ENCODE measurements at regions not wholly inside any gene's neighbourhood (a gene's known extent, or its start where the extent isn't known, plus 50 kb on each side); places are given as distances from the start of the nearest gene placed in this dataset.

DNA sequence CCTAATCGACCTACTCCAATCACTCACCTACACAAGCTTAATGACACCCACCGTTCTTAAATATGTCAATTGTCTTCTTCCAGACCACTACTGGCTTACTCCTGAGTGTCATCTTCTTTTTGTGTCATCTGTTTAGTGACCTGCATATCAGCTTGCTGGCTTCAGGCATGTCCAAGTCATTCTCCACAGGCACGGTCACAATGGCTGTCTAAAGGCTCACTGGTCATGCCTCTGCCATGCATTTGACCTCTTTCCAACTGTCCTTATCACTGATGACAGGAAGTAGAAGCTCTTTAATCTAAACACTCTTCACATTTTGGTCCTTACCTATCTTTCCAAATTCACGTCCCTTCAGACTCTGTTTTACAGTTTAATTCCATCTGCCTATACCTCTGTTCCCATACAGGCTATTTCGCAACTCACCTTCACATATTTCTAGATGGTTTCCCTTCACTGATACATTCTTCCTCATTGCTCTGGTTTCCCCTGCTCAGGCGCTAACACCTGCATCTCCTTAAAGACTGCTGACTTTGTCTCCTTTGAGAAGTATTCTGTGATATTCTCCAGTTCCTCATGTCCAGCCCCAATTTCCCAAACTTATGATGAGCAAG, 217.5 kb downstream of the TRIB2 start:
- Histone ChIP-seq H3K27ac (ENCODE audit: insufficient read depth in 1 of 2, low read depth in 1 of 2, low read length in 2 of 2, poor library complexity in 1 of 2, severe bottlenecking in 2 of 2) (no peak overlapping the region), H3K4me1 (ENCODE audit: control extremely low read depth in 1 of 4, control insufficient read depth in 4 of 4, insufficient read depth in 4 of 4, low read length in 3 of 4) (no peaks in the 10 kb centered on the region), H3K27me3 (replicated peaks in 2 of 5; ENCODE audit: control insufficient read depth in 4 of 5, insufficient read depth in 5 of 5, low read length in 4 of 5) (peaks cover 0 to 48% (median 12%) of the 10 kb centered on the region in 5 experiments), H3K36me3 (ENCODE audit: control insufficient read depth in 4 of 4, insufficient read depth in 4 of 4, low read length in 3 of 4) (no peaks in the 10 kb centered on the region), H3K9me3 (ENCODE audit: control extremely low read depth in 1 of 5, control insufficient read depth in 4 of 5, insufficient read depth in 2 of 5, low read depth in 1 of 5, low read length in 4 of 5) (no peaks in the 10 kb centered on the region), H3K4me3 (ENCODE audit: control insufficient read depth in 1 of 7, extremely low read depth in 1 of 7, insufficient read depth in 4 of 7, low read depth in 2 of 7, low read length in 6 of 7) (no peak overlapping the region)
- ChIA-PET POLR2A (no interaction called here), CTCF (interaction anchor here (0.6 to 1.5 kb wide), 2 partner anchors 249 to 1069 kb away, joined by 3 to 4 read pairs; no protein-coding TSS in a partner anchor)
- DNase-seq, result peak in 1 of 3 donors; percentile 6
- 83% methylated on average over 6 of the region's 6 CpGs for WGBS (ENCODE audit: insufficient coverage)

GRCh38 chr2:12935222-12935621, 218.5 kb downstream of the TRIB2 start:
- DNase-seq, result peak in 2 of 3 donors; percentile 13 to 19
- WGBS (ENCODE audit: insufficient coverage), result no CpG with 5 or more reads among the region's 2 CpGs
- Histone ChIP-seq H3K9me3 (ENCODE audit: control extremely low read depth in 1 of 5, control insufficient read depth in 4 of 5, insufficient read depth in 2 of 5, low read depth in 1 of 5, low read length in 4 of 5) (no peaks in the 10 kb centered on the region), H3K27me3 (replicated peaks in 2 of 5; ENCODE audit: control insufficient read depth in 4 of 5, insufficient read depth in 5 of 5, low read length in 4 of 5) (peaks cover 0 to 39% (median 7%) of the 10 kb centered on the region in 5 experiments), H3K27ac (ENCODE audit: insufficient read depth in 1 of 2, low read depth in 1 of 2, low read length in 2 of 2, poor library complexity in 1 of 2, severe bottlenecking in 2 of 2) (no peak overlapping the region), H3K4me3 (ENCODE audit: control insufficient read depth in 1 of 7, extremely low read depth in 1 of 7, insufficient read depth in 4 of 7, low read depth in 2 of 7, low read length in 6 of 7) (no peak overlapping the region), H3K4me1 (ENCODE audit: control extremely low read depth in 1 of 4, control insufficient read depth in 4 of 4, insufficient read depth in 4 of 4, low read length in 3 of 4) (no peaks in the 10 kb centered on the region), H3K36me3 (ENCODE audit: control insufficient read depth in 4 of 4, insufficient read depth in 4 of 4, low read length in 3 of 4) (no peaks in the 10 kb centered on the region)
- CTCF ChIA-PET, result interaction anchor here (1.0 kb wide), 1 partner anchor 15 kb away, joined by 3 read pairs; no protein-coding TSS in a partner anchor
- POLR2A ChIA-PET, result no interaction called here

- Histone ChIP-seq H3K9me3 (ENCODE audit: control extremely low read depth in 1 of 5, control insufficient read depth in 4 of 5, insufficient read depth in 2 of 5, low read depth in 1 of 5, low read length in 4 of 5) (no peaks in the 10 kb centered on the region), H3K4me3 (ENCODE audit: control insufficient read depth in 1 of 7, extremely low read depth in 1 of 7, insufficient read depth in 4 of 7, low read depth in 2 of 7, low read length in 6 of 7) (no peak overlapping the region), H3K4me1 (ENCODE audit: control extremely low read depth in 1 of 4, control insufficient read depth in 4 of 4, insufficient read depth in 4 of 4, low read length in 3 of 4) (no peaks in the 10 kb centered on the region), H3K36me3 (ENCODE audit: control insufficient read depth in 4 of 4, insufficient read depth in 4 of 4, low read length in 3 of 4) (no peaks in the 10 kb centered on the region), H3K27me3 (replicated peaks in 2 of 5; ENCODE audit: control insufficient read depth in 4 of 5, insufficient read depth in 5 of 5, low read length in 4 of 5) (peaks cover 0 to 33% (median 7%) of the 10 kb centered on the region in 5 experiments), H3K27ac (ENCODE audit: insufficient read depth in 1 of 2, low read depth in 1 of 2, low read length in 2 of 2, poor library complexity in 1 of 2, severe bottlenecking in 2 of 2) (no peak overlapping the region)
- WGBS (ENCODE audit: insufficient coverage), result 97% methylated on average over 6 of the region's 6 CpGs
- no peak for DNase-seq
- ChIA-PET POLR2A (interaction anchor here (0.6 kb wide), 1 partner anchor 1103 kb away, joined by 3 read pairs; no protein-coding TSS in a partner anchor), CTCF (interaction anchor here (1.0 kb wide), 1 partner anchor 14 kb away, joined by 3 read pairs; no protein-coding TSS in a partner anchor)
Observed at GRCh38 chr2:12935796-12936195, 219.1 kb downstream of the TRIB2 start.

DNA sequence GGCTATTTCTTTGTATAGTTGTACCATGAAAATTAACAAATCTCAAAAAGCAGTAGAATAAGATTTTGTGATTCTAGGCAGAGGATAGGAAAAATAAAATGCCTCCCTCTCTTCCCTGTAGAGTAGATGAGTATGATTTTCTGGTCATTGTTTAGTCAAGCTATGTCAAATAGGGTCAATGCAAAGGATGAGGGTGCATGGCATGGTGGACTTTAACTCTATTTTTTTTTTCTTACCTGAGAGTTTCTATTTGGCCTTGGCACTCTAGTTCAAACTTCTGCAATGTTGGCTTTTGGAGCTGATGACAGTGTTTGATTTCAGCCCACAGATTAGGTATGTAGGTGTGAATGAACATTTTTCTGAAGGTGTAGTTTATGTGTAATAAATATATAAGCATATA, 224.5 kb downstream of the TRIB2 start:
- no peaks in the 10 kb centered on the region for H3K4me1 ChIP-seq (ENCODE audit: control extremely low read depth in 1 of 4, control insufficient read depth in 4 of 4, insufficient read depth in 4 of 4, low read length in 3 of 4)
- no peak overlapping the region for H3K27ac ChIP-seq (ENCODE audit: insufficient read depth in 1 of 2, low read depth in 1 of 2, low read length in 2 of 2, poor library complexity in 1 of 2, severe bottlenecking in 2 of 2)
- no peak for DNase-seq
- H3K27me3 ChIP-seq (replicated peaks in 2 of 5; ENCODE audit: control insufficient read depth in 4 of 5, insufficient read depth in 5 of 5, low read length in 4 of 5), result peaks cover 0 to 3% (median 0%) of the 10 kb centered on the region in 5 experiments
- no peaks in the 10 kb centered on the region for H3K36me3 ChIP-seq (ENCODE audit: control insufficient read depth in 4 of 4, insufficient read depth in 4 of 4, low read length in 3 of 4)
- H3K9me3 ChIP-seq (ENCODE audit: control extremely low read depth in 1 of 5, control insufficient read depth in 4 of 5, insufficient read depth in 2 of 5, low read depth in 1 of 5, low read length in 4 of 5), result peaks cover 0 to 3% (median 0%) of the 10 kb centered on the region in 5 experiments
- ChIA-PET CTCF (interaction anchor here (0.7 kb wide), 1 partner anchor 11 kb away, joined by 3 read pairs; no protein-coding TSS in a partner anchor), POLR2A (no interaction called here)
- no peak overlapping the region for H3K4me3 ChIP-seq (ENCODE audit: control insufficient read depth in 1 of 7, extremely low read depth in 1 of 7, insufficient read depth in 4 of 7, low read depth in 2 of 7, low read length in 6 of 7)

GRCh38 chr2:12948231-12948960, 231.7 kb downstream of the TRIB2 start:
- ChIA-PET POLR2A (no interaction called here), CTCF (interaction anchor here (1.0 to 2.0 kb wide), 2 partner anchors 17 to 59 kb away, joined by 4 to 7 read pairs; no protein-coding TSS in a partner anchor)
- no peak overlapping the region for H3K27ac ChIP-seq (ENCODE audit: insufficient read depth in 1 of 2, low read depth in 1 of 2, low read length in 2 of 2, poor library complexity in 1 of 2, severe bottlenecking in 2 of 2)
- no peak overlapping the region for H3K4me3 ChIP-seq (ENCODE audit: control insufficient read depth in 1 of 7, extremely low read depth in 1 of 7, insufficient read depth in 4 of 7, low read depth in 2 of 7, low read length in 6 of 7)
- WGBS (ENCODE audit: insufficient coverage), result 94% methylated on average over 9 of the region's 9 CpGs
- no peaks in the 10 kb centered on the region for H3K9me3 ChIP-seq (ENCODE audit: control extremely low read depth in 1 of 5, control insufficient read depth in 4 of 5, insufficient read depth in 2 of 5, low read depth in 1 of 5, low read length in 4 of 5)
- H3K27me3 ChIP-seq (replicated peaks in 2 of 5; ENCODE audit: control insufficient read depth in 4 of 5, insufficient read depth in 5 of 5, low read length in 4 of 5), result peaks cover 0 to 8% (median 5%) of the 10 kb centered on the region in 5 experiments
- peaks cover 0 to 7% (median 4%) of the 10 kb centered on the region in 4 experiments for H3K4me1 ChIP-seq (ENCODE audit: control extremely low read depth in 1 of 4, control insufficient read depth in 4 of 4, insufficient read depth in 4 of 4, low read length in 3 of 4)
- no peaks in the 10 kb centered on the region for H3K36me3 ChIP-seq (ENCODE audit: control insufficient read depth in 4 of 4, insufficient read depth in 4 of 4, low read length in 3 of 4)
- DNase-seq, result no peak

DNA sequence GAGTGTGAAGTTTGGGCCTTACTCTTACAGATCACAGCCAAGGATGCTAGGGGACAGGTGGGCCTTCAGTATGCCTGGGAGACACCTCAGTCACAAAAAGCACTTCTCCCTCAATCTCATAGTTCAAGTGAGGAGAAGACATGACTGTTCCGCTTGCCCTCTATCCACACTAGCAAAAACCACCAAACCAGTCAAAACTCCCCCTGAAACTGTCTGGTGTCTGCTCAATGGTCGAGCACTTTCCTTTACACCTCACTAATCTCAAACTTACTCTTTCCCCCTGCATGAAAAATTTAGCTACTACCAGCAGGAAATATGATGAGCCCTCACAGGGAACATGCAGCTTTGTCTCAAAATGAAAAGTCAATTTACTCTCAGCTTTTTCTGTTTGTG, 232.2 kb downstream of the TRIB2 start:
- Histone ChIP-seq H3K4me3 (ENCODE audit: control insufficient read depth in 1 of 7, extremely low read depth in 1 of 7, insufficient read depth in 4 of 7, low read depth in 2 of 7, low read length in 6 of 7) (no peak overlapping the region), H3K27me3 (replicated peaks in 2 of 5; ENCODE audit: control insufficient read depth in 4 of 5, insufficient read depth in 5 of 5, low read length in 4 of 5) (peaks cover 0 to 12% (median 5%) of the 10 kb centered on the region in 5 experiments), H3K4me1 (ENCODE audit: control extremely low read depth in 1 of 4, control insufficient read depth in 4 of 4, insufficient read depth in 4 of 4, low read length in 3 of 4) (peaks cover 0 to 7% (median 4%) of the 10 kb centered on the region in 4 experiments), H3K27ac (ENCODE audit: insufficient read depth in 1 of 2, low read depth in 1 of 2, low read length in 2 of 2, poor library complexity in 1 of 2, severe bottlenecking in 2 of 2) (no peak overlapping the region), H3K9me3 (ENCODE audit: control extremely low read depth in 1 of 5, control insufficient read depth in 4 of 5, insufficient read depth in 2 of 5, low read depth in 1 of 5, low read length in 4 of 5) (no peaks in the 10 kb centered on the region), H3K36me3 (ENCODE audit: control insufficient read depth in 4 of 4, insufficient read depth in 4 of 4, low read length in 3 of 4) (no peaks in the 10 kb centered on the region)
- POLR2A ChIA-PET, result no interaction called here
- WGBS (ENCODE audit: insufficient coverage), result 87% methylated on average over 2 of the region's 2 CpGs
- CTCF ChIA-PET, result interaction anchor here (1.0 to 2.0 kb wide), 4 partner anchors 13 to 58 kb away, joined by 3 to 7 read pairs (median 4); no protein-coding TSS in a partner anchor
- no peak for DNase-seq

DNA sequence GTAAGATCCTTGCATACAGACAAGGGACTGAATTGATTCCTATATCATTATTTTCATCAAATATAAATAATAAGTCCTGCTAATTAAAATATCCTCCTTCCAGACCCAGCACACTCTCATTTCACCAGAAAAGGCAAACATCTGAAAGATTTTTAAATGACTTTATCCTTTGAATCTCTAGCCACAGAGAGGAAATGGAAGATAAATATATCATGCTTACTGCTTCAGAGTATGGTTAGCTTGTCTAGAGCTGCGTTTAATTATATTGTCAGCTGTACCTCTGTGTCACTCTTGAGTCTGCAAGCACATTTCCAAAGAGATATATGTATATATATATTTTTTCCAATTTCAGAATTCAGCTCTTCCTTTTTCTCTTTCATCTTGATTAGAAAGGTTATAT, 232.7 kb downstream of the TRIB2 start:
- H3K36me3 ChIP-seq (ENCODE audit: control insufficient read depth in 4 of 4, insufficient read depth in 4 of 4, low read length in 3 of 4), result no peaks in the 10 kb centered on the region
- peak in 1 of 3 donors; percentile 10 for DNase-seq
- no CpG with 5 or more reads among the region's 1 CpG for WGBS (ENCODE audit: insufficient coverage)
- H3K4me3 ChIP-seq (ENCODE audit: control insufficient read depth in 1 of 7, extremely low read depth in 1 of 7, insufficient read depth in 4 of 7, low read depth in 2 of 7, low read length in 6 of 7), result no peak overlapping the region
- H3K27me3 ChIP-seq (replicated peaks in 2 of 5; ENCODE audit: control insufficient read depth in 4 of 5, insufficient read depth in 5 of 5, low read length in 4 of 5), result peaks cover 0 to 12% (median 5%) of the 10 kb centered on the region in 5 experiments
- ChIA-PET POLR2A (no interaction called here), CTCF (interaction anchor here (1.0 to 2.0 kb wide), 4 partner anchors 13 to 58 kb away, joined by 3 to 7 read pairs (median 4); no protein-coding TSS in a partner anchor)
- H3K4me1 ChIP-seq (ENCODE audit: control extremely low read depth in 1 of 4, control insufficient read depth in 4 of 4, insufficient read depth in 4 of 4, low read length in 3 of 4), result peaks cover 0 to 7% (median 4%) of the 10 kb centered on the region in 4 experiments
- H3K27ac ChIP-seq (ENCODE audit: insufficient read depth in 1 of 2, low read depth in 1 of 2, low read length in 2 of 2, poor library complexity in 1 of 2, severe bottlenecking in 2 of 2), result no peak overlapping the region
- no peaks in the 10 kb centered on the region for H3K9me3 ChIP-seq (ENCODE audit: control extremely low read depth in 1 of 5, control insufficient read depth in 4 of 5, insufficient read depth in 2 of 5, low read depth in 1 of 5, low read length in 4 of 5)

All from common myeloid progenitor, CD34-positive (primary cell).